ENCODE measurements at regions not wholly inside any gene's neighbourhood (a gene's known extent, or its start where the extent isn't known, plus 50 kb on each side); places are given as distances from the start of the nearest gene placed in this dataset.

- H3K9me3 Mint-ChIP-seq, result peaks cover 32% of the 10 kb centered on the region
- TF ChIP-seq CREB1 (CRISPR knock-in tag; IDR thresholded peaks at IDR 0.05; ENCODE audit: low read depth), result no peak
Measured at GRCh38 chr13:89181041-89181440, 1509.9 kb downstream of the SLITRK5 start.

GRCh38 chr13:89199138-89199537, 1528.0 kb downstream of the SLITRK5 start:
- no peaks in the 10 kb centered on the region for H3K4me1 ChIP-seq (ENCODE audit: insufficient read depth)
- no peak overlapping the region for H3K4me3 Mint-ChIP-seq
- no peak overlapping the region for H3K27ac ChIP-seq (ENCODE audit: low read depth)
- H3K27me3 ChIP-seq (ENCODE audit: insufficient read depth), result no peaks in the 10 kb centered on the region
- DNase-seq (ENCODE audit: low spot score), result no peak
- H2AFZ ChIP-seq, result no peak overlapping the region
- H3K27me3 Mint-ChIP-seq (ENCODE audit: insufficient read depth, low read depth, poor library complexity), result no peaks in the 10 kb centered on the region
- no peaks in the 10 kb centered on the region for H4K20me1 ChIP-seq (replicated peaks; ENCODE audit: insufficient read depth)
- no peaks in the 10 kb centered on the region for H3K79me2 ChIP-seq (replicated peaks; ENCODE audit: insufficient read depth)
- no peak for ATAC-seq
- no peaks in the 10 kb centered on the region for H3F3A ChIP-seq (replicated peaks; ENCODE audit: low read depth)
- H3K4me3 ChIP-seq, result no peak overlapping the region
- H3K4me2 ChIP-seq, result no peak overlapping the region
- no peaks in the 10 kb centered on the region for H3K36me3 ChIP-seq (ENCODE audit: insufficient read depth)
- no peaks in the 10 kb centered on the region for H3K4me1 Mint-ChIP-seq
- H3K9me3 Mint-ChIP-seq, result 0 out of 3 replicates have a peak, but pooled peaks cover 3% of the 10 kb centered on the region
- no peak overlapping the region for H3K27ac Mint-ChIP-seq
- peaks cover 7% of the 10 kb centered on the region; the same call in 1 of the 2 replicates for H3K9me2 ChIP-seq (ENCODE audit: insufficient read depth)
- no peaks in the 10 kb centered on the region for H3K36me3 Mint-ChIP-seq (ENCODE audit: low read depth)
- TF ChIP-seq CREB1 (CRISPR knock-in tag; IDR thresholded peaks at IDR 0.05; ENCODE audit: low read depth) (no peak), REST (IDR thresholded peaks at IDR 0.05; ENCODE audit: unreplicated experiment) (no peak), CTCF (conservative IDR thresholded peaks at IDR 0.05; ENCODE audit: low read depth in 2 of 2) (no peak), EZH2 (IDR thresholded peaks at IDR 0.05; ENCODE audit: low read depth, unreplicated experiment) (no peak), ETS1 (IDR thresholded peaks at IDR 0.05) (no peak), NANOG (IDR thresholded peaks at IDR 0.05; ENCODE audit: borderline replicate concordance) (no peak), ZNF462 (CRISPR knock-in tag; IDR thresholded peaks at IDR 0.05) (no peak), POLR2AphosphoS5 (IDR thresholded peaks at IDR 0.05; ENCODE audit: low read depth) (no peak), ZNF114 (CRISPR knock-in tag; IDR thresholded peaks at IDR 0.05) (no peak), EZH2phosphoT487 (IDR thresholded peaks at IDR 0.05; ENCODE audit: unreplicated experiment) (no peak)

More at GRCh38 chr13:89181041-89181440, 1509.9 kb downstream of the SLITRK5 start:
- ATAC-seq, result no peak
- Histone ChIP-seq H2AFZ (no peak overlapping the region), H3K9me2 (ENCODE audit: insufficient read depth) (no peaks in the 10 kb centered on the region), H3F3A (replicated peaks; ENCODE audit: low read depth) (no peaks in the 10 kb centered on the region), H3K27me3 (ENCODE audit: insufficient read depth) (no peaks in the 10 kb centered on the region), H3K4me3 (no peak overlapping the region), H3K36me3 (ENCODE audit: insufficient read depth) (no peaks in the 10 kb centered on the region), H3K27ac (ENCODE audit: low read depth) (no peak overlapping the region), H3K4me1 (ENCODE audit: insufficient read depth) (no peaks in the 10 kb centered on the region), H3K4me2 (no peak overlapping the region), H4K20me1 (replicated peaks; ENCODE audit: insufficient read depth) (no peaks in the 10 kb centered on the region), H3K79me2 (replicated peaks; ENCODE audit: insufficient read depth) (no peaks in the 10 kb centered on the region)
- H3K4me3 Mint-ChIP-seq, result no peak overlapping the region
- no peak overlapping the region for H3K27ac Mint-ChIP-seq
- H3K27me3 Mint-ChIP-seq (ENCODE audit: insufficient read depth, low read depth, poor library complexity), result no peaks in the 10 kb centered on the region
- no peaks in the 10 kb centered on the region for H3K4me1 Mint-ChIP-seq
- DNase-seq (ENCODE audit: low spot score), result no peak
- peaks cover 31% of the 10 kb centered on the region for H3K36me3 Mint-ChIP-seq (ENCODE audit: low read depth)

Data from GM23338 (cell line).